ENCODE measurements at regions not wholly inside any gene's neighbourhood (a gene's known extent, or its start where the extent isn't known, plus 50 kb on each side); places are given as distances from the start of the nearest gene placed in this dataset.

DNA sequence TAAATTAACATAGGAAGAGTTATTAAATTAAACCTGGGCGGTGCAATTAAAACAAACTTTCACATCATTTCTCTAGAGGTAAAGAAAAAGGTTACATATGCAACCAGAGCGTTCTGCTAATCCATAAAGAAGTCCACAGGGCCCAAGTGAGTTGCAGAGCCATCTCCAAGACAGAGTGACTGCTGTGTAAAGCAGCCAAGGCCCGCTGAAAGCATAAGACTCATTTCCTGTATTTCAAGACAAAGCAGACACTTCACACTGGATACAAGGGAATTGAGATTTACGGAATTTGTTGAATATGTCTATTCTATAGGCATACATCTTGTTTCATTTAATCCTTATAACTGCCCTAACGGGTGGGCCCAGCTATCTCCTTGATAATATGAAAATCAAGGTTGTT, 422.8 kb downstream of the CBLN4 start:
- Mint-ChIP-seq H3K27me3 (ENCODE audit: low read depth, poor library complexity) (peaks cover 4% of the 10 kb centered on the region), H3K36me3 (ENCODE audit: low read depth) (no peaks in the 10 kb centered on the region), H3K4me1 (peaks cover 54% of the 10 kb centered on the region), H3K9me3 (no peaks in the 10 kb centered on the region), H3K27ac (no peak overlapping the region), H3K4me3 (no peak overlapping the region)
- DNase-seq, result no peak
- TF ChIP-seq, protein P1, sequence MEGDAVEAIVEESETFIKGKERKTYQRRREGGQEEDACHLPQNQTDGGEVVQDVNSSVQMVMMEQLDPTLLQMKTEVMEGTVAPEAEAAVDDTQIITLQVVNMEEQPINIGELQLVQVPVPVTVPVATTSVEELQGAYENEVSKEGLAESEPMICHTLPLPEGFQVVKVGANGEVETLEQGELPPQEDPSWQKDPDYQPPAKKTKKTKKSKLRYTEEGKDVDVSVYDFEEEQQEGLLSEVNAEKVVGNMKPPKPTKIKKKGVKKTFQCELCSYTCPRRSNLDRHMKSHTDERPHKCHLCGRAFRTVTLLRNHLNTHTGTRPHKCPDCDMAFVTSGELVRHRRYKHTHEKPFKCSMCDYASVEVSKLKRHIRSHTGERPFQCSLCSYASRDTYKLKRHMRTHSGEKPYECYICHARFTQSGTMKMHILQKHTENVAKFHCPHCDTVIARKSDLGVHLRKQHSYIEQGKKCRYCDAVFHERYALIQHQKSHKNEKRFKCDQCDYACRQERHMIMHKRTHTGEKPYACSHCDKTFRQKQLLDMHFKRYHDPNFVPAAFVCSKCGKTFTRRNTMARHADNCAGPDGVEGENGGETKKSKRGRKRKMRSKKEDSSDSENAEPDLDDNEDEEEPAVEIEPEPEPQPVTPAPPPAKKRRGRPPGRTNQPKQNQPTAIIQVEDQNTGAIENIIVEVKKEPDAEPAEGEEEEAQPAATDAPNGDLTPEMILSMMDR (IDR thresholded peaks at IDR 0.05), result no peak

DNA sequence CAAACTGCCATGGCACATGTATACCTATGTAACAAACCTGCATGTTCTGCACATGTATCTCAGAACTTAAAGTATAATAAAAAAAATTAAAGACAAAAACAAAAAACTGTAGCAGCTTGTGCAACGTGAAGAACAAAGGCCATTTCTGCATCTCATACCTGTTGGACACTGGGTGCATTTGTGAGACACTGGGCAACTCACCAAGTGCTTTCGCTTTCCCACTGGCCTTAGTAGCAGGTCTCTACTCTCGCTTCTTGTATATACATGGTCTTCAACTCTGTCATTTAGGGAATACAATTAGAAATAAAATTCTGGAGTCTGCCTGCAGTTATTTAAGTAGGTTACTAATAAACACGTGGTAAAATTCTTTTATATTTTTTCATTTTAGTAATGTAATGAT, 423.8 kb downstream of the CBLN4 start:
- no peak for DNase-seq
- Mint-ChIP-seq H3K27ac (no peak overlapping the region), H3K9me3 (no peaks in the 10 kb centered on the region), H3K4me3 (no peak overlapping the region), H3K36me3 (ENCODE audit: low read depth) (no peaks in the 10 kb centered on the region), H3K27me3 (ENCODE audit: low read depth, poor library complexity) (peaks cover 4% of the 10 kb centered on the region), H3K4me1 (peaks cover 44% of the 10 kb centered on the region)
- TF ChIP-seq, protein P1 (IDR thresholded peaks at IDR 0.05), result no peak

DNA sequence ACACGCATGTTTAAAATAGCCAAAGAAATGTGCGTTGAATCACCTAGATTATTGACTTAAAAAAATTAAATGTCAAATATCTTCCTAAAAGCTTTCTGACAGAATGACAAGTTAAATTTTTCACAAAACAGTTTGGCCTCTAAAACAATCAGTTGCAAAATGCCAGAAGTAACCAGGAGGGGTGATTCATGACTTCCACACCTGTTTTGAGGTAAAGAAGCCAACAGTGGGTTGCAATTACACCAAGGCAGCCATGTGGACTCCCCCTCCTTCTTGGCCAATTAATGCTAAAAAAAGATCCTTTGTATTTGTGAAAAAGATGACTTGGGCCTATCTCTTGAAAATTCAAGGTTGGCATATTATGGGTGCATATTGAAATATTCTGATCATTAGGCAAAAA, 424.8 kb downstream of the CBLN4 start:
- TF ChIP-seq, protein P1 (IDR thresholded peaks at IDR 0.05), result no peak
- Mint-ChIP-seq H3K27me3 (ENCODE audit: low read depth, poor library complexity) (peaks cover 4% of the 10 kb centered on the region), H3K36me3 (ENCODE audit: low read depth) (no peaks in the 10 kb centered on the region), H3K4me1 (peaks cover 39% of the 10 kb centered on the region), H3K4me3 (no peak overlapping the region), H3K27ac (no peak overlapping the region), H3K9me3 (no peaks in the 10 kb centered on the region)
- DNase-seq, result no peak

DNA sequence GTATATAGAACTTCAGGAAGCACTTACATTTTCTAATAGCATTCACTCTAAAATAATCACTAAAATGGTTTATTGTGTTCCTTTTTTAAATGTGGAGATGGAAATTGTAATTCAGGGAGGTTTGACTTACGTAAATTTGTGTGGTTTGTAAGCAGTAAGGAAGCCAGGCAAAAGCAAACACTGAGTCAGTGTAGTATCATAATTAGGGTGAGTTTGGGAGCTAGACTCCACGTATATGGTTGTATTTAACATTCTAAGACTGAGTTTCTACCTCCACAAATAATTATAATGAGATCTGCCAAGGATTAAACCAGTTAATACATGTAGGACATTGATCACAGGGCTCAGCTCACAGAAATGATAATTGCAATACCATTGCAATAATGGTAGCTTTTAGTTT, 425.5 kb downstream of the CBLN4 start:
- H3K27ac Mint-ChIP-seq, result no peak overlapping the region
- no peaks in the 10 kb centered on the region for H3K9me3 Mint-ChIP-seq
- TF ChIP-seq, protein P1 (IDR thresholded peaks at IDR 0.05), result no peak
- H3K36me3 Mint-ChIP-seq (ENCODE audit: low read depth), result no peaks in the 10 kb centered on the region
- no peak overlapping the region for H3K4me3 Mint-ChIP-seq
- no peak for DNase-seq
- peaks cover 39% of the 10 kb centered on the region for H3K4me1 Mint-ChIP-seq
- peaks cover 4% of the 10 kb centered on the region for H3K27me3 Mint-ChIP-seq (ENCODE audit: low read depth, poor library complexity)

DNA sequence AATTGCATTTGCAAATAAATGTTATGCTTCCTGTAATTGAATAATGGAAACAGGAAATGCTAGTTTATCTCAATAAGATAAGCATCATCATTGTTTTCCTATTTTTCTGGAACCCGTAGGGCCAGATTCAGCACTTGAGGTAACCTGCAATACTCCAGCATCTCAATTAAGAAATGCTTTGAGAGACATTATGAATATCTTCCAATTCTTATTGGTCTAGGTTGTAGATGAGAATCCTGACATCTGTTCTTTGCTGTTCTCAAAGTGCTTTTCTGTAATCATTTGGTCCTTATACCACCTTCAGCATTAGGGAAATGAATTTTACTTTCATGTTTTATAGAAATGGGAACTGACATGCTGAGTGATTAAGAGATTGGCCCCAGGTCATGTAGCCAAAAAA, 428.3 kb downstream of the CBLN4 start:
- Mint-ChIP-seq H3K9me3 (no peaks in the 10 kb centered on the region), H3K27ac (no peak overlapping the region), H3K4me3 (no peak overlapping the region), H3K36me3 (ENCODE audit: low read depth) (no peaks in the 10 kb centered on the region), H3K27me3 (ENCODE audit: low read depth, poor library complexity) (peaks cover 4% of the 10 kb centered on the region), H3K4me1 (peaks cover 16% of the 10 kb centered on the region)
- DNase-seq, result no peak
- TF ChIP-seq, protein P1 (IDR thresholded peaks at IDR 0.05), result no peak

DNA sequence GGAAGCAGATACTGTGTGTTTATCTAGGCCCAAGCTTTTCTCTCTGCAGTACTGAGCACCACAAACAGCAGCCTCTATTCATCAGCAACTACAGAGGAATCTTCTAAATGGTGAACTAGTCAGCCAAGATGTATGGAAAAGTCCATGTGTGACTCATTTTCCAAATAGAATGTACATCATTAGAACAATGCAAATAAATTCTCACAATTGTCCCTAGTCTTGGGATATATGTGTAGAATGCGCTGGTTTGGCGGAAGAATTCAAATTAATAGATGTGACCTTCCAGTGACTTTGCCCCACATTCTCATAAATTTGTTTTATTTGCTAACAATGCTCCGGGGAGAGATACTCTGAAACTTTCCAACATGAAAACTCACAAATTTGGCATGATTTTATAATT, 436.2 kb downstream of the CBLN4 start:
- H3K9me3 Mint-ChIP-seq, result no peaks in the 10 kb centered on the region
- TF ChIP-seq, protein P1 (IDR thresholded peaks at IDR 0.05), result no peak
- no peak overlapping the region for H3K27ac Mint-ChIP-seq
- no peaks in the 10 kb centered on the region for H3K27me3 Mint-ChIP-seq (ENCODE audit: low read depth, poor library complexity)
- no peak for DNase-seq
- no peak overlapping the region for H3K4me3 Mint-ChIP-seq
- H3K4me1 Mint-ChIP-seq, result peaks cover 4% of the 10 kb centered on the region
- H3K36me3 Mint-ChIP-seq (ENCODE audit: low read depth), result no peaks in the 10 kb centered on the region
